ENCODE measurements at regions not wholly inside any gene's neighbourhood (a gene's known extent, or its start where the extent isn't known, plus 50 kb on each side); places are given as distances from the start of the nearest gene placed in this dataset.

GRCh38 chr13:90135558-90135957 lies 1211.9 kb upstream of the MIR17HG start:
- TF ChIP-seq CTCF (IDR thresholded peaks at IDR 0.05), result no peak
- no peak for TF ChIP-seq POLR2A (IDR thresholded peaks at IDR 0.05)

Data from prostate gland (tissue), 2 donors.